Activated naive CD4-positive, alpha-beta T cell treated with Interleukin-2 at 50 U/mL for 16 hours (primary cell): ENCODE measurements at regions not wholly inside any gene's neighbourhood (a gene's known extent, or its start where the extent isn't known, plus 50 kb on each side); places are given as distances from the start of the nearest gene placed in this dataset.

Experiments used
- DNase-seq: peaks from one replicate; pipeline ENCODE4 v3.0.0-alpha.2; 2020

DNA sequence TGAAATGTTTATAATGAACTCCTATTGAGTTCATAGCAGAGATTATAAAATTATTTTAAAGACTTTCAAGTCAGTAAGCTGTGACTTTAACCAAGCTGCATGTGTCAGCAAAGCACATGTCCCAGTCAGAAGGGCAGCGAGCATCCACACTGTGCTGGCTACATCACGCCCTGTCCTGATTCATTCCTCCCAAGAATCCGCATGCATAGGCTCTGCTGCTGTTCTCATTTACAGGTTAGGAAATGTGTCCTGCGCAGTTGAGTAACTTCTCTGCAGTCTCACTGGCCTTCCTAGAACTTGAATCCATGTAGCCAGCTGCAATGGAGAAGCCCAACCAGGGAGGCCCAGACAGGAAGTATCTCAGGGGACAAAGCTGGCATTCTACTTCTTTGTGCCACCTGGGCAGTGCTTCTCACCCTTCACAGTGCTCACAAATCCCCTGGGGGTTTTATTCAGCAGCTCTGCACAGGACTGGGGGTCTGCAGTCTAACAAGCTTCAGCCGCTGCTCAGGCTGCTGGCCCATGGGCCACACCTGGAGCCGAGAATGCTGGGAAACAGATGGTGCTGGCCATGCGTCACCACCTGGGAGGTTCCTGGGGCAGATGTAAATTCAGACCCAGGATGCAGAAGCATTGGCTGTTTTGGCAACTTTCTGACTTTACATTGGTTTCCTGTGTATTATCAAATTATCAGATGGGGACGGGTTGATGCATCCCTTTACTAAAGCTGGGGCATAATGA lies 192.8 kb upstream of the GDF10 start:
- DNase-seq = no peak

GRCh38 chr10:47109906-47110305 lies 190.1 kb upstream of the GDF10 start:
- no peak for DNase-seq

GRCh38 chr10:47111329-47111862 lies 188.6 kb upstream of the GDF10 start:
- no peak for DNase-seq

DNA sequence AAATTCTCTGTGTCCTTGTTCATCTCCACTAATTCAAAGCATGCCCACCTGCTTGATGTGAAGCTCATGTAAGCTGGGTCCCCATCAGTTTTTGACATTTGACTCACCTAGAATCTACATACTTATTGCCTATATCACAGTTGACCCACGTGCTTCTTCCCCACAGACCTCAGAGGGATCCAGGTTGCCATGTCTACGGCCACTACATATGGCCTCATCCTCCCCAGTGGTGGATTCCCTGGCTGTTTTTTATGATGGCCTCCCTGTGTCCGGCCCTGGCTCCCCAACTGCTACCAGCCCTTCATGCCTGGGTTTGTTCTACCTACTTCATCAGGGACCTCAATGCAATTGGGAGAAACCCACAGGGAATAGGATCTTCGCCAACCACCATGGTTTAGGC lies 187.4 kb upstream of the GDF10 start:
- DNase-seq = no peak

- DNase-seq = no peak
Observed at GRCh38 chr10:47113907-47114500, 186.0 kb upstream of the GDF10 start.

GRCh38 chr10:47114680-47115186 lies 185.3 kb upstream of the GDF10 start:
- DNase-seq = no peak

- no peak for DNase-seq
Observed at GRCh38 chr10:47115322-47115721, 184.7 kb upstream of the GDF10 start.

DNA sequence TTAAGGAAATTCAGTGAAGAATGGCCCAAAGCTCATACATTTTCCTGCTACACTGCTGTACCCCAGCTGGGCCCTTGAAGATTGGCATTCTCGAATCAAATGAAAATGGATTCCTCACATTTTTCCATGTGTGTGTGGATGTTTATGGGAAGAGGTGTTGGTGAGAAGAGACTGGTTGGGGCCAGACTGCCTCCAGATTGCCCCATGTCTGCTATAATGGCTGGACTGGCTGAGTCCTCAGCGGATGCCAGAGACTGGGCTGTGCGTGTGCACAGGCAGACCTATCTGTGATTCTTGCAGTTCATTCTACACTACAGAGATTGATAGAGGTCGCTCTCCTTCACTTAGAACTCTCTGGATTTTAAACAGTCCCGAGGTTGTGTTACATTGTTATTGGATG lies 183.6 kb upstream of the GDF10 start:
- no peak for DNase-seq

- DNase-seq = no peak
Observed at GRCh38 chr10:47118326-47118725, 181.7 kb upstream of the GDF10 start.

GRCh38 chr10:47121336-47121735 lies 178.7 kb upstream of the GDF10 start:
- no peak for DNase-seq

DNA sequence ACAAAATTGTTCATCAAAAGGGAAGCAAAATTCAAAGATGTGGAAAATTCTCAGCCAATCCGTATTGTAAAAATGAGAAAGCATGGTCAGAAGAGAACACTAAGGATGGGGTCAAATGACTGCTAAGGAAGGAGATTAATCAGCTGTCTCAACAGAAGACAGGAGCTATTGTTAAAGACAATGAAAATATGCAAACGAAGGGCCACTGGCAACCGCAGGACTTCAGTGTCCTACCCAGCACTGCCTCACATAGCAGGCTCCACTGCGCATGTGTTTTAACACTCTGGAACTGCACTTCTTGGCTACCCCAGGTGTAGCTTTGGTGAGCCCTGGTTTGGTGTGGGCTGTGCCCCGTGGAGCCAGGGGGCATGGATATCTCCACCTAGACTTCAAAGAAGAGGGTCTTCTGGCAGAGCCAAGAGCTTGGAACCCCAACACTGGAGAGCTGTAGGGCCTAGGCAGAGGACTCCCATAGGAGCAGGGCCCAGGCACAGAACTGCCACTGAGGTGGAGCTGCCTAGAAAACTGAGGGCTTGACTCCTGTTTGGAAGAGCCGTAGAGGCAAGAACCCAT lies 176.2 kb upstream of the GDF10 start:
- no peak for DNase-seq

DNA sequence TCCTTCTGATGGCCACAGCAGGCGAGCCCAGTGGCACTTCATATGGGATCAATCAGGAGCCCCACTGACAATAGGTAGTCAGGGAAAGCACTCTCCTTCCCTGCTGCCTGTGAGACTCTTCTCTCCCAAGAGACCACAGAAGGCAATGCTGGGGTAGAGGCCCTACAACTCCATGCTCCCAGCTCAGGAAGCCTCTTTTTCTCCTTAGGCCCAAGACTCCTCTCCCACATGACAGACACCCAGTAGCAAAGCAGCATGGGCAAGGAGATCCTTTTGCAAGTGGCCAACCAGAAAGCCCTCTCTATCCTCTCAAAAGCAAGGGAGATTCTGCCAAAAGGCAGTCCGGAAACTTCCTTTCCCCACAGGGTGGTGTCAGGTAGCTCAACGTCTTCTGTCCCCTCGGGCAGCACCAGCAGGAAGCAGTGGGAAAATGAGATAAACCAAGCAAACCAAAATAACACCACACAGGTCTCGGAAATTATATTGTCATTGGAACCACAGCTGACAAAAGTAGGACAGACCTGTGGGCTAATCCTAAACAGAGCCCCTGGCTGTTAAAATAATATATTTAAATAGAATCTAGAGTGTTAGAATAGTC lies 172.7 kb upstream of the GDF10 start:
- no peak for DNase-seq

- no peak for DNase-seq
Observed at GRCh38 chr10:47130491-47130890, 169.5 kb upstream of the GDF10 start.

GRCh38 chr10:47133871-47134570 lies 166.0 kb upstream of the GDF10 start:
- DNase-seq = no peak

DNA sequence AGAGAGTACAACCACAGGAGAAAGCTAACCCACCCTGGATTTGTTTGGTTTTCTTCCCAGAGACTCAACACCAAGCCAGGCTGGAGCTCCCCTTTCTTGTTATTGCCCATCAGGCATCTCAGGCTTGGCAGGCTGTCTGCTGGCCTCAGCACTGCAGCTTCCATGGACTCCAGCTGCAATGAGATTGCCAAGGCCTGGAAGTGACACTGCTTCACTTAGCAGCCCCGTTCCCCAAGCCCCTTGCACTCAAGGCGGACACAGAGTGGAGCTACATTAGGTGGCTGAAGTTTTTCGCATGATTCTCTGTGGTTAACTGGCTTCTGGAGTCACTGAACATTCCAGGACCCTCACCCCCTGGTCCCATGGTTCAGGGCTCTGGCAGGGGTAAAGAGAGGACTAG lies 163.1 kb upstream of the GDF10 start:
- no peak for DNase-seq

- no peak for DNase-seq
Observed at GRCh38 chr10:47137311-47137851, 162.6 kb upstream of the GDF10 start.

DNA sequence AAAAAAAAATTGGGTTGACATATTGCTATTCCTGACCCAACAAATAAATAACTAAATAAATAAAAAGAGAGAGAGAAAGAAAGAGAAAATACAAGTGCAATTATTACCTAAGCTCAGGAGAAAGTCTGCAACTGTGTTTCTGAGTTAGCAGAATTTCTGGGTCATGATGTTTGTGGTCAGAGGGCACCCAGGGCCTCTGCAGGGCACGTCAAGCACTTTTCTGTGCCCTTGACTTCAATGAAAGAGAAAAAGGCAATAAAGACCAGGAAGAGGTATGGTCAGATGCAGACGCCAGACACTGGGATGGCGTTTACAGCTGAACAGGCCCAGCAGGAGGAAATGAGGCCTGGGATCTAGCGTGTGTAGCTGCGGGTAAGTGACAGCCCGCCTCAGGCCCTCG lies 160.9 kb upstream of the GDF10 start:
- no peak for DNase-seq

GRCh38 chr10:47140761-47141348 lies 159.1 kb upstream of the GDF10 start:
- DNase-seq = no peak

GRCh38 chr10:47141349-47141748 lies 158.6 kb upstream of the GDF10 start:
- DNase-seq = no peak

DNA sequence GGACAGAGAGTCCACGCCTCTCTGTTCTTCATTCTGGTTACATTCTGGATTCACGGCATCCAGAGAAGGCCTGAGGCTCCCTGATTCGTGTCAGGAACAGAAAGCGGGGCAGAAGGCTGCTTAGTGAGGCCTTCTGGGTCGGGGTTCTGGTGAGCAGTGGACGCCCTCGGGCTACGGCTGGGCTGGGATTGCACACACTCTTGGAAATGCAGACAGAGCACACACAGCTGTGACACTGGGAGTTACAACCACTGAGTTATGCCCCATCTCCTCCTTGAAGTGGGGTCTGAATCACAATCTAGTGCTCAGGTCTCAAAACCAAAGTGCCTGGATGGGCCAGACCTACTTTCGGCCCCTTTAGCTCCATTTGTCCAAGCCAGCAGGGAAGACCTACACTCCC lies 156.9 kb upstream of the GDF10 start:
- DNase-seq = no peak

GRCh38 chr10:47143473-47143872 lies 156.5 kb upstream of the GDF10 start:
- no peak for DNase-seq

- no peak for DNase-seq
Observed at GRCh38 chr10:47144525-47144924, 155.5 kb upstream of the GDF10 start.
